ENCODE measurements at regions not wholly inside any gene's neighbourhood (a gene's known extent, or its start where the extent isn't known, plus 50 kb on each side); places are given as distances from the start of the nearest gene placed in this dataset.
"Not testable (repeated sequence)": the region's sequence is repeated elsewhere in the genome, so short reads cannot be mapped to it uniquely, and the experiment has no call there.

DNA sequence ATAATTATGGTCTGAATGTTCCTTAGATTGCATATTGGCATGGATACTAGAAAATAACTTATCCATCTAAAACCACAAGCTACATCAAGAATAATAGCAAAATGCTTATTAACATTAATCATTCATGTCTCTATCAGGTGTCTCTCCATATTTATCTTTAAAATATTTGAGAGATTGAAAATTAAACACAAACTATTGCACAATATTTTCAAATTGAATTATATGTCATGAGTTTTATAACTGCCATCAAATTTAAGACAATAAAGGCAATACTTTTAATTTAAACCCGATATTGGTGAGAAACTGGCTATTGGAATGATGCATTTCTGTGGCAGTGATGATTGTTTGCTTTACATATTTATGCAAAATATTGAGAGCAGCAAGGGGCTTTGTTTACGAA lies 1506.8 kb upstream of the B3GALT2 start:
- DNase-seq (ENCODE audit: low spot score) = no peak

DNA sequence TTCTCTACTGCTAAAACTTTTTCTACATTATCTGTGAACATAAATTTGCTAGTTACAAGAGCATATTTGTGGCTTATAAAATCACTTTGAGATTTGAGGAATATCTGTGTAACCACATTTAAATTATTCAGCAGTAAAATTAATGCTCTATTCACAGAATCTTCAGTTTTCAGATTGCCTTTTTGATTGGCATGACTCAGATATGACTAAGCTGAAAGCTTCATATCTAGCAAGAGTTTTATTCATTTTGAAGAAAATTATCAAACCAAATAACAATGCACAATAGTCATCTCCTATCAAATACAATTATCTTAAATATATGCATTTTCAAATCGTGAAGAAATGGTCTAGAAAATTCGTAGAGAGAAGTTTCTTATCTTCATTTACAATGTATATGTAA lies 1498.2 kb upstream of the B3GALT2 start:
- no peak for DNase-seq (ENCODE audit: low spot score)

DNA sequence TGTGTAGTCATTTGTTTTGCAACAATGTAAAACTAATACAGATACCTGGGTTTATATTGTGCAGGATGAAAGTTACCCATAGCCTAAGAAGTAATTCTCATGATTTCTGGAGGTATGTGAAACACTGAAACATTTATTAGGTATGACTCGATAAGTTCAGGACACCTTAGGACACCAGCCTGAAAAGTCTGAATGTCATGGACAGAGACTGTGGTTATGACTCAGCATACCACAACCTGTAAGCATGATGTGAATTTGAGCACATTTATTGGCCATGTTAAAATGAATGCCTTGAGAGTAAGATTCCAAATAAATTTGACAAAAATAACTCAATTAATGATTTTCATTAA lies 1471.7 kb upstream of the B3GALT2 start:
- no peak for DNase-seq (ENCODE audit: low spot score)

DNA sequence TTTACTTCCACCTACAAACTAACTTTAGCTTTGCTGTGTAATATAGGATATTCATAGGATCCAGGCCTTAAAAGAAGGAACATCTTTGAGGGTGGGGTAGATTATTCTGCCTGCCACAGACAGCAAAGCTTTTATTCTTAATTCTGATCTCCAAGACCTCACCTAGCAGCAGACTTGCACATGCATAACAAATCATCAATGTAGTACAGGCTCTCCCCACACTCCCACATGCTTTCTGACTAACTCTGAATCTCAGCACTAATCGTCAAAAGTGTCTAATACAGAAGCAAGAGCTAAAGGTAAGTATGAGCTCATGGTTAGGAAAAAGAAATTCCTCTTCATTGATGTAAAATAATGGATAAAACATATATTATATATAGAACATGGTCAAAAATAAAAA lies 1468.5 kb upstream of the B3GALT2 start:
- no peak for DNase-seq (ENCODE audit: low spot score)

DNA sequence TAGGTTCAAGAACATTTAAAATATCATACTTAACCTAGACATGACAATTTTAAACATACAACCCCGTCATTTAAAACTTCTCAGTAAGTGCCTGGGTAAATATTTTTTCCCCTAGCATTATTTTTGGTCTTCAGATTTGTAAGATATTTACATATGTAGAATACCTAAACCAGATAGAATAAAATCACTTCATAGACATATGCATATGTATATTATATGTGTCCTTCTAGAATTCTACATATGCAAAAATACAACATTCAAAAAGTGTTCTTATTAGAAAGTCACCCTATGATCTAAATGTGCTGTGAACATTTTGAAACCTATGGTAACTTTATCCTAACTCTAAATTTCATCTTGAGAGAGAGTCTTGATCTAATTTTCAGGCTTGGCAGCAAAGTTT lies 1467.0 kb upstream of the B3GALT2 start:
- DNase-seq (ENCODE audit: low spot score) = no peak

DNA sequence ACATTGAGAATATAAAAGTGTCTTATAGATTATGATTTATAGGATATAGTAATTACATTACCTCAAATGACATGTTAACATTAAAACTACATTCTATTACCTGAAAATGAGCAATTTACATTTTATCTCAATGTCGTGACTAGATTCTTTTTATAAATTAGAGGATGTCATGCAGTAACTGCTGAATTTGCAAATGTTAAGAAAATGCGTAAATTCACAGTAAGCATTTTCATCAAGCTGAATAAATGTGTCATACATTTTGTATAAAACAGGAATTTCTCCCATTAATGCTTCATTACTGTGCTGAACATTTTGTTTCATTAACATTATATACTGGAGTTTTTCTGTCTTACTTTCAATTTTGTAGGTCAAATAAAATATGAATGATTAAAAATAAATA lies 1460.7 kb upstream of the B3GALT2 start:
- DNase-seq (ENCODE audit: low spot score) = no peak

DNA sequence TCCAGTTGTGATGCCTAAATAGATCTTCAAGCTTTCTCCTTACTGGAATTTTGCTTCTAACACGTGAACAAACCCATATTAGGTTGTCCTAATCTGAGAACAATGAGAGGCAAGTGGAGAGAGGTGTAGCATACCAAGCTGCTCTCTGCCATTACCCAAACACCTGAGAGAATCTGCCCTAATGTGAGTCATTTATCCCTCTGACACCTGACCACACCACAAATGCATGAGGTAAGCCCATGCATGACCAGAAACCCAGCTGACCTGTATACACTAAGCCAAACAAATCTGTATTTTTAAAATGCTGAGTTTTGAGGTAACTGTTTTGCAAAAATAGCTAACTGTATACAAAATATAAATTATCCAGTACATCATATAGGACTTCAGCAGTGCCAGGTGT lies 1458.1 kb upstream of the B3GALT2 start:
- DNase-seq (ENCODE audit: low spot score) = no peak

DNA sequence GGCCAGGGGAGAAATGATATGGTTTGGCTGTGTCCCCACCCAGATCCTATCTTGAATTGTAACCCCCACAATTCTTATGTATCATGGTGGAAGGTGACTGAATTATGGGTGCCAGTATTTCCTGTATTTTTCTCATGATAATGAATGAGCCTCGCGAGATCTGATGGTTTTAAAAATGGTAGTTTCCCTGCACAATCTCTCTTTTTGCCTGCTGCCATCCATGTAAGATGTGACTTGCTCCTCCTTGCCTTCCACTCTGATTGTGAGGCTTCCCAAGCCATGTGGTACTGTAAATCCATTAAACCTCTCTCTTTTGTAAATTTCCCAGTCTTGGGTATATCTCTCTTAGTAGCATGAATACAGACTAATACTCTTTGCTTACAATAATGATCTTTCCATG lies 1453.9 kb upstream of the B3GALT2 start:
- DNase-seq (ENCODE audit: low spot score) = no peak

DNA sequence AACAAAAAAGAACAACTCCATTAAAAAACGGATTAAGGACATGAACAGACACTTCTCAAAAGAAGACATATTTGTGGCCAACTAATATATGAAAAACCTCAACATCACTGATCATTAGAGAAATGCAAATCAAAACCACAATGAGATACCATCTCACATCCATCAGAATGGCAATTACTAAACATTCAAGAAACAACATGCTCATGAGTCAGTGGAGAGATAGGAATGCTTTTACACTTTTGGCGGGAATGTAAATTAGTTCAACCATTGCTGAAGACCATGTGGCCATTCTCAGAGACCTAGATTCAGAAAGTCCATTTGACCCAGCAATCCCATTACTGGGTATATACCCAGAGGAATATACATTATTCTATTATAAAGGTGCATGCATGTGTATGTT lies 1442.6 kb upstream of the B3GALT2 start:
- DNase-seq (ENCODE audit: low spot score) = no peak

DNA sequence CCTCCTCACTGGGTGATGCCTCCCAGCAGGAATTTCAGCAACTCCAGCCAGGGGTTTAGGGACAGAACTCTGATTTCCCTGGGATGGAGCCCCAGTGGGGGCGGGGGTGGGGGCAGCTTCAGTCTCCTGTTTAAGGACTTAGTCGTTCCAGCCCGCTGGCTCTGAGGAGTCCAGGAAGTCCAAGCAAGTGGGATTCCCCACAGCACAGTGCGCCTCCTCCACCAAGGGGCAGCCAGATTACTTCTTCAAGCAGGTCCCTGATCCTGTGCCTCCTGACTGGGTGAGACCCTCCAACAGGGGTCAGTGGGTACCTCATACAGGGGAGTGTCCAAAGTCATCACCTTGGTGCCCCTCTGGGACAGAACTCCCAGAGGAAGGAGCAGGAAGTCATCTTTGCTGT lies 1438.4 kb upstream of the B3GALT2 start:
- no peak for DNase-seq (ENCODE audit: low spot score)

DNA sequence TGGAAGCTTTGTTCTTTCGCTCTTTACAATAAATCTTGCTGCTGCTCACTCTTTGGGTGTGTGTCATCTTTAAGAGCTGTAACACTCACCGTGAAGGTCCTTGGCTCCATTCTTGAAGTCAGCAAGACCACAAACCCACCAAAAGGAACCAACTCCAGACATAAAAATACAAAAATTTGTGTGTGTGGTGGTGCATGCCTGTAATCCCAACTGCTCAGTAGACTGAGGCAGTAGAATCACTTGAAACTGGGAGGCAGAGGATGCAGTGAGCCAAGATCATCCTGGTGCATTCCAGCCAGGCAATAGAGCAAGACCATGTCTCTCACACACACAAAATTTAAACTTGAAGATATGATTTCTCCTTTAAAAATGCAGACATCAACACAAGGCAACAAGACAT lies 1431.7 kb upstream of the B3GALT2 start:
- DNase-seq (ENCODE audit: low spot score) = no peak

DNA sequence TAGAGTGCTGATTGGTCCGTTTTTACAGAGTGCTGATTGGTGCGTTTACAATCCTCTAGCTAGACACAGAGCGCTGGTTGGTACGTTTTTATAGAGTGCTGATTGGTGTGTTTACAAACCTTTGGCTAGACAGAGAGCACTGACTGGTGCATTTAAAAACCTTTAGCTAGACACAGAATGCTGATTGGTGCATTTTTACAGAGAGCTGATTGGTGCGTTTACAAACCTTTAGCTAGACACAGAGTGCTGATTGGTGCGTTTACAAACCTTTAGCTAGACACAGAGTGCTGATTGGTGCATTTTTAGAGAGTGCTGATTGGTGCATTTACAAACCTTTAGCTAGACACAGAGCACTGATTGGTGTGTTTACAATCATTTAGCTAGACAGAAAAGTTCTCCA lies 1430.9 kb upstream of the B3GALT2 start:
- not testable (repeated sequence) for DNase-seq (ENCODE audit: low spot score)

DNA sequence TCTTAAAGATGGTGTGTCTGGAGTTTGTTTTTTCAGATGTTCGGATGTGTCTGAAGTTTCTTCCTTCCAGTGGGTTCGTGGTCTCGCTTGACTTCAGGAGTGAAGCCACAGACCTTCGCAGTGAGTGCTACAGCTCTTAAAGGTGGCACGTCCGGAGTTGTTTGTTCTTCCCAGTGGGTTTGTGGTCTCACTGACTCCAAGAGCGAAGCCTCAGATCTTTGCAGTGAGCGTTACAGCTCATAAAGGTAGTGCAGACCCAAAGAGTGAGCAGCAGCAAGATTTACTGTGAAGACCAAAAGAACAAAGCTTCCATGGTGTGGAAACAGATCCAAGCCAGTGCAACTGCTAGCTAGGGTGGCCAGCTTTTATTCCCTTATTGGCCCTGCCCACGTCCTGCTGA lies 1430.4 kb upstream of the B3GALT2 start:
- DNase-seq (ENCODE audit: low spot score) = no peak

DNA sequence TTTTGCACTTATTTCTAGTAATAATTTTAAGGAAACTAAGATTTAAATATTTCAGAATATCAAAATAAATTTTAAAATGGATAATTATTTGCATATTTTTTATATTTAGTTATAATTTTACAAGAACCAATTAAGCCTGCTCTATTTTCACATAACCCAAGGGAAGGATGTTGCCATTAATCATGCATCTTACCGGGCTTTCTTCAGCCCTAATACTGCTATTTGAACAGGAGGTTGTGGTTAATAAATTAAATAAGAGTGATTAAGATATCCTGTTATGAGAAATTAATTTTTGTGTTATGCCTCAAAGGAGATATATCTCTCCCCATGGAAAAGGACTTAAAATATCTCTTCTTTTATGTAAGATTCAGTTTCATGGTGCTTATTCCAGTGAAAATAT lies 1415.8 kb upstream of the B3GALT2 start:
- no peak for DNase-seq (ENCODE audit: low spot score)

DNA sequence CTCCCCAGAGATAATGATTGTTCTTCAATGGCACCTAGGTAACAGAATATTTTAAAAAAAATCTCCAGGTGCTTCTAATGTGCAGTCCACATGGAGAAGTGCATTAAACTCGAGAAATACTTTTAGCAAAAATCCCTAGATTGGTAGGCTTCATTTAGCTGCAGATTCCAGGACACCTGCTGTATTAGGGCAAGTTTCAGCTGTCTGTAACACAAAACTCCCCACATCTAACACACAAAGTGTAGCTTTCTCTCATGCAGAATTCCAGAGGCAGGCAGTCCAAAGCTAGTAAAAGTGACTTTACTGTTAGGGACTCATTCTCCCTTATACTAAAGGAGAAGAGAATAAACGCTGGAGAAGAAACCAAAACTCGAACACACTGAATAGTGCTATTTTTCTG lies 1414.3 kb upstream of the B3GALT2 start:
- DNase-seq (ENCODE audit: low spot score) = no peak

DNA sequence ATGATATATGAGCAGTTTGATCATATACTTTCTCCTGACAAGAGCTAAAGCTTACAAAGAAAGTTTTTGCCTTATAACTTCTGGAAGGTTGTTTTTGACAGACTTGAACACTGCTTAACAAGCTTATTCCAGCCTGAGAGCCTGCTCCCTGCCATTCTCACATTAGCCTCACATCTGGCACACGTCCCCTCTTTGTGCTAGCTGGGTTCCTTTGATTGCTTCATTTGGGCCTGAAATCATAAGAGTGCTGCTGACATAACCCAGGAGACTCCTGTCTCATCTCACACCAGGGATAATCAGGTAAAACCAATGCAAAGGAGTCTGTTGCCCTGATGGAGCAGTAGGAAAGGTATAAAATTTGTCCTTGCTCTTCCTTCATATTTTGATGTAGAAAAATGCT lies 1411.7 kb upstream of the B3GALT2 start:
- no peak for DNase-seq (ENCODE audit: low spot score)

DNA sequence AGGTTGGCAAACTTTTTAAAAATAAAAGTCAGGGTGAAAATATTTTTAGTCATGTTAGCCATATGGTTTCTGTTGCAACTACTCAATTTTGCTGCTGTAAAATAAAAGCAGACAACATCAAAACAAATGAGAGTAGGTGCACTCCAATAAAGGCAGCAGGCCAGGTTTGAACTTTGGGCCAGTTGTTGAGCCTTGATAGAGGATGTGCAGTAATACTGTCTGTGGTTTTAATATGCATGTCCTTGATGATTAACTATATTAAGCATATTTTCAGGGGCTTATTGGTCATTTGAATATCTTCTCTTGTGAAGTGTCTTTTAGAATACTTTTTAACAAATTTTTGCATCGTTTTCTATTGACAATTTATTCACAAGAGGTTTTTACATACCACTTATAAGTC lies 1399.9 kb upstream of the B3GALT2 start:
- no peak for DNase-seq (ENCODE audit: low spot score)

DNA sequence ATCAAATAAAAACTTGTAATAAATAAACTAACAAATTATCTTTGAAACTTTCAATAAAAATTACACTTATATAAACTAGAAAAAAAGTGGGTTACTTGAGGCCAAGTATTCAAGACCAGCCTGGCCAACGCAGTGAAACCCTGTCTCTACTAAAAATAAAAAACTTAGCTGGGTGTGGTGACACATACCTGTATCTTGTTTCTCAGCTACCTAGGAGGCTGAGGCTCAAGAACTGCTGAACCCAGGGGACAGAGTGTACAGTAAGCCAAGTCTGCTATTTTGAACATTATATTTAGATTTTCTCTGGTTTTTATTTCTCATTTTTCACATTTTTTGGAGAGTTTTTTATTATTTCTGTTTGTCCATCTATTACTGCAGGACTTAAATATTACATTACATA lies 1397.6 kb upstream of the B3GALT2 start:
- no peak for DNase-seq (ENCODE audit: low spot score)

DNA sequence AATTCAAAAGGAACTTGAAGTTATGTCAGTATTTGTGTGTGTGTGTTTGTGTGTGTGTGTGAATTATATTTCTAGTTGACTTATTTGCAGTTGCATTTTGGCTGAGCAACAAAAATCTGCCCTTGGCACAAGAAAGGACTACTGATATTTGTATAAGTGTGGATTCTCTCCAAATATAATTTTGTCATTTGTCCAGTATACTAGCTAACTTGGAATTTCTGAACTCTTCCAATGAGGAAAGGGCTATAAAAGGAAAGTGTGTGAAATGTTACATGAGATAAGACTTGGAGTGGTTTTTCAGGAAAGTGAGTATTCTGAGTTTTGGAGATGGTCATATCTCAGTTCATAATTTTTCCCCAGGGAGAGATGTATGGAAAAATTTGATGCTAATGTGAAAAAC lies 1384.1 kb upstream of the B3GALT2 start:
- DNase-seq (ENCODE audit: low spot score) = no peak

DNA sequence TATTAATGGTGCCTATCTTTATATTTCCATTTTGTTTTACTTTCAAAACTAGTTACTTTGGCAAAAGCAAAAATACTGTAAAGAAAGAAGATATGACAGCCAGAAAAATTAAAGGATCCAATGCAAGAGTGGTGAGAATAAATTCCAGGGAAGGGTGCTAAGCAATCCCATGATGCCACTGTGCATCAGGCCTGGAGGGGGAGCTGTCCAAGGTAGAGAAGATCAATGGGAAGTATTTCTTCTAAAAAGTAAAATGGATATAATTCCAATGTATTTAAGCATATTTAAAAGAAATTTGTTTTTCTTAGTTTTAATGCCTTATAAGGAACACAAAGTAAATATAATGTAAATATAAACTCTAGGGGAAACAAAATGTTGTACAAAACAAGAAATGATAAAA lies 1382.2 kb upstream of the B3GALT2 start:
- no peak for DNase-seq (ENCODE audit: low spot score)

DNA sequence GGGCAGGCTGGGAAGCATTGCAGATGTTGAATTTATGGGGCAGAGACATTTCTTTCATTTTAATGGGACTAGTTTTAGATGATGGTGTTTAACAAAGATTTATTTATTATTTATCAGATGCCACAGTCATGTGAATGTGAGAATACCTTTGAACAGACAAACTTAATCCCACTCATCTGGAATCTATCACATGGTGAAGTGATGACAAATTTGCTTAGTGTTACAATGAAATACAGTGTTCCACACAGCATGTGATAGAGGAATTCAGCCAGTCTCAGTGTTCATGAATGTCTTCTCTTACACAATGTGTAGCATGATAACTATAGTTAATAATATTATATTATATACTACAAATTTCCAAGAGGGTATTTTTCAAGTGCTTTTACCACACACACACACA lies 1361.7 kb upstream of the B3GALT2 start:
- no peak for DNase-seq (ENCODE audit: low spot score)

DNA sequence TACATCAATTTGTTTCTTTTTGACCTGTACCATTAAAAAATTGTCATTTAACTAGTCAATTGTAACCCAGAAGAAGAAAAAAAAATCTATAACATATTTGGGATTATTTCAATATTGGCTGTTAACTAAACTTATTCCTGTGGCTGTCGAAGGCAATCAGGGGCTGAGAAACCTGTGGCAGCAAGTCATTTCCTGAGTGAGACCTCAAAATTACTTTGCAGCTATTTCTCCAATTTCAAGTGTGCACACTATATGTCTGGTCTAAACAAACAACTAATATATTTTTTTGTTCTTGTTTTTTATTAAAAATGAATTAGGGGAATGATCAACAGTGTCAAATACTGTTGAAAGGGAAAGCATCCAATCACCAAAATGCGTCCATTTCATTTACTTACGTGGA lies 1357.6 kb upstream of the B3GALT2 start:
- no peak for DNase-seq (ENCODE audit: low spot score)

DNA sequence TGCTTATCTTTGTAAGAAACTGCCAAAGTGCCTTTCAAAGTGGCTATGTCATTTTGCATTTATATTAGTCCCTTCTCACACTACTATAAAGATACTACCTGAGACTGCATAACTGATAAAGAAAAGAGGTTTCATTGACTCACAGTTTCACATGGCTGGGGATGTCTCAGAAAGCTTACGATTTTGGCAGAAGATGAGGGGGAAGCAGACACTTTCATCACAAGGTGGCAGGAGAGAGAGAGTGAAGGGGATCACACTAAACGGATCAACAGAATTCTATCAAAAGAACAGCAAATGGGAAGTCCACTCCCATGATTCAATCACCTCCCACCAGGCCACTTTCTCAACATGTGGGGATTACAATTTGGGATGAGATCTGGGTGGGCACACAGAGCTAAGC lies 1352.0 kb upstream of the B3GALT2 start:
- DNase-seq (ENCODE audit: low spot score) = no peak

DNA sequence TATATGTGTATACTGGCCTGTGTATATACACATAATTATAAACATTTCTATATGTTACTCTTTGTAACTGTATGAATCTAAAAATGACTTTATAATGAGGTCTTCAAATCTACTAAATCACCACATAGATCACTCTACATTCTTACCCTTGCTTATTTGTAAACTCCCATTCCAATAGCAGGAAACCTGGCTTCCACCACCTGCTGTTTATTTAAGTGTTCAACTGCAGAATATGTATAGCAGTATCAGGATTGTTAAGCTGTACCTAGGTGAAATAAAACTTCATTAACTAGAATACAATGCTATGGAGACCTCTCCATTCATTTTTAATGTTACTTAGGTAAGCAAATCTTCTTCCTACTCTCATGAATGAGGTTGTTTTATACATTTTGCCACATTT lies 1351.1 kb upstream of the B3GALT2 start:
- DNase-seq (ENCODE audit: low spot score) = no peak

DNA sequence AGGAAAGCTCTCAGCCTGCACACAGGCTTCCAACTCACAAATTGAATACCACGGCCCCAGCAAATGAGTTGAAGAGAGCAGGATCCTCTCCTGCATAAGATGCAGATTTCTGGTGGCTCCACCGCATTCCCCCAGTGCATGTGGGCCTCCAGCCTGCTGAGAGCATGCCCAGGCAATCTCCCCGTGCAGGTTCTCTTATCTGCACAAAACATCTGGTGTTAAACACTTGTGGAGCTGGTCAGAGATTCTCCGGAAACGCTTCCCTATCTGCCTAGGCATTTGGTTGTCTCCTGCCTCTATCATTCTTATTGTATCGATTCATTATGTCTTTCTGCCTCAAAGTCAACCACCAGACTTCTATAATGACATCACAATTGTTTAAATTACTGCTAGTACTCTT lies 1349.0 kb upstream of the B3GALT2 start:
- no peak for DNase-seq (ENCODE audit: low spot score)

DNA sequence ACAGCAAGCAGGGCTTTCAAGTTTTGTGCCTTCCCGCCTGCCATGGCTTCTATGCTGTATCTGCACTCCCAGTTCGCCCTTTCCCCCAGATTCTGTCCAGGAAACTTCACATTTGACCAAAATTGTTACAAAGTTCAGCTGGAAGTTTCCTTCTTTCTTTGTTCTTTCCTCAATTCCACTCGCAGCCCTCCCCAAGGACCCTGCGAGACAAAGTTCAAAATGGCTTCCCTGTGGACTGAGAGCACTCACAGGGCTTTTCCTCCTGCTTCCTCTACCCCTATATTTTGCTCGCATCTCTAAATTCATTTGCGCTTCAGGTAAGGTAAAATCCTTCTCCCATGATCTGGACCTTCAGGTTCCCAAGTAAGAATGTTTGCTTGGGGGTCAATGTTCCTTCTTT lies 1348.4 kb upstream of the B3GALT2 start:
- no peak for DNase-seq (ENCODE audit: low spot score)

Data from cerebellar cortex (tissue), 1 donor.